Suppressor macrophage treated with lipopolysaccharide for 4 hours (primary cell): ENCODE measurements at regions not wholly inside any gene's neighbourhood (a gene's known extent, or its start where the extent isn't known, plus 50 kb on each side); places are given as distances from the start of the nearest gene placed in this dataset.
"Not testable (repeated sequence)": the region's sequence is repeated elsewhere in the genome, so short reads cannot be mapped to it uniquely, and the experiment has no call there.

ENCODE experiments used
- DNase-seq: peaks from one replicate; pipeline ENCODE4 v3.0.0-alpha.2; 2020

GRCh38 chr10:43992816-43993215 is 344.1 kb upstream of the ZNF32 start:
- DNase-seq, result not testable (repeated sequence)

DNA sequence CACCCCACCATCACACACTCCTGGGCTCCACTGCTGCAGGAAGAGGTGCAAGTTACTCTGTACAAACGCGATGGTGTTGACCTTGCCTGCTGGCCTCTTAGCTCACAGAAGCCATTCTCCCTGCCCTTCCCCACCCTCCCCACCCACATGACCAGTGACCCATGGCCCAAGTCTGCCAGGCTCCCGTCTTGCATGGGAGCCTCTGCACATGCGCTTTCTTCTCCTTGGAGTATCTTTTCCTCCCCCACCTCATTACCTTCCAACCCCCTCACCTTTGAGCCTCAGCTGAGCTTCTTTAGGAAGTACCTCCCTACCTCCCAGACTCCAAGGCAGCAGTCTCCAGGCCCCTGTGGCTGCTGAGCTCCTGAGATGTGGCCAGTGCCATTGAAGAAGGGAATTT is 337.7 kb upstream of the ZNF32 start:
- DNase-seq, result no peak

DNA sequence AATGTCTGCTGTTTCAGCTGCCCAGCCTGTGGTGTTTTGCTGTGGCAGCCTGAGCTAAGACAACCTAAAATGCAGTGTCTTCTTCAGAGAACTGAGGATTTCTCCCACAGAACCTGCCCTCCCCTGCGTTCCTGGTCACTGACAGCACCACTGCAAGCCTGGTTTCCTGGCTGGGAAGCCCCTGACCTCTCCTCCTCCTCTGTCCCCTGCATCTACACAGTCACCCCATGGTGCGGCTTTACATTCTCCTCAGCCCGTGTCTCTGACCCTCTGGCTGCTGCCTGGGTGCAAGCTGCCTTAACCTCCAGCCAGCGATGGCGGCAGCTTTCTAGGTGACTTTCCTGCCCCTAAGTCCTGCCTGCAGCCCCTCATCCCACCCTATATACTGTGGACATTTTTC is 337.3 kb upstream of the ZNF32 start:
- DNase-seq, result no peak

DNA sequence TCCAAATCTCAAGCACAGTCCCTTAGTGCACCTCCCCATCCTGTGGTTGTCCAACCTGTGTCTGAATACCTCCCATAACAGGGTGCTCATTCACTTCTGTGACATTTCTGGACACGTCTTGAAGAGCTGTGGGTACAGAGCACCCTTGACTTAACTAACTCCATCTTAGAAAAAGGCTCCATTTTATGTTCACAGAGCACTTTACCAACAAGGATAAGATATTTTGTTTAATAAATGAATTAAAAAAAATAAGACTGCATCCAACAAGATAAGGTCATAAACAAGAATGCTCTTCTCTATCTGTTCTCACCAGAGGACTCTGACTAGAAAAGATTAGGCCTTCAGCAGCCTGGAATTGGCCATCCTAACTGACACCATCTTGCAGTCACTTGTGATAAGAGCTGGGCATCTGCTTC is 335.2 kb upstream of the ZNF32 start:
- DNase-seq, result no peak

DNA sequence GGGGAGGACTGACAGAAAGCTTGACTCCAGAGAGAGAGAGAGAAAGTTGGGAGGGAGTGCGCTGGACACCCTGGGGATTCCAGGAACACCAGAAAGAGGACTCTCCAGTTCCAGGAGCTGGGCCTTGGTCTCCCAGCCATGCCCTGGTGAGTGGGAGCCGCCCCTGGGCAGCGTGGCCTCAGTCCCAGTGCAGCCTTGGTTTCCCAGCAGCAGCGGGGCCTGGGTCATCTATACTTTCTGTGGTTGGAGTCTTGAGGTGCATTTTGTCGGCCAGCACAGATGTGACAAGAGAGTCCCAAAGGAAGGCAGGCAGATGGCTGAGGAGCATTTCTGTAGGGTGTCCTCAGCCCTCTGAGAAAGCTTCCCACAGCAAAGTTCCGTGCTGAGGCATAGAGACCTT is 334.7 kb upstream of the ZNF32 start:
- no peak for DNase-seq

DNA sequence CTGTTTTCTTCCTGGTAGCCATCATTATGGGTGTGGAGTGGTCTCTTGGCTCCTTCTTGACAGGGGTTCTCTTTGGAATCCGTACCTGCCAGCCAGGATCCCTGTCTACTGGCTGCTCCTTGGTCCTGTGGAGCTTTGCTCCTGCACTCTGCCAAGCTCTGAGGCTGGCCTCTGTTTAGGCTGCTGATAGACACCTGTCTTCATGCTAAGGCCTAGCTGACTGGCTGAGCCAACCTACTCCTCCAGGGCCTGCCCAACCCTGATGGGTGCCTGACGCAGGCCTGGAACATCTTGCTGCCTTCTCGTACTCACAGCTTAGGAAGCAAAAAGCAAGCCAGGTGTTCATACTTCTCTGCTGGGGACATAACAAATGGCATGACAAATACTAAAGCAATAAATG is 333.6 kb upstream of the ZNF32 start:
- DNase-seq, result no peak

DNA sequence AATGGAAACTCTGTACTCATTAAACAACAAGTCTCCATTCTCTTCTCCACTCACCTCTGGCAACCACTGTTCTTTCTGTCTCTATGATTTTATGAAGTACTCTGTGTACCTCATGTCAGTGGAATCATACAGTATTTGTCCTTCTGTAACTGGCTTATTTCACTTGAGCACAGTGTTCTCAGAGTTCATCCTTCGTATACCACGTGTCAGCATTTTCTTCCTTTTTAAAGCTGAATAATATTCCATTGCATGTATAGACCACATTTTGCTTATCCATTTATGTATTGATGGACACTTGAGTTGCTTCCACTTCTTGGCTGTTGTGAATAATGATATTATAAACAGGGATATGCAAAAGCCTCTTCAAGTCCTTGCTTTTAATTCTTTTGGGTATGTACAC is 333.0 kb upstream of the ZNF32 start:
- no peak for DNase-seq

GRCh38 chr10:43981232-43981631 is 332.6 kb upstream of the ZNF32 start:
- peak; percentile 79 for DNase-seq

DNA sequence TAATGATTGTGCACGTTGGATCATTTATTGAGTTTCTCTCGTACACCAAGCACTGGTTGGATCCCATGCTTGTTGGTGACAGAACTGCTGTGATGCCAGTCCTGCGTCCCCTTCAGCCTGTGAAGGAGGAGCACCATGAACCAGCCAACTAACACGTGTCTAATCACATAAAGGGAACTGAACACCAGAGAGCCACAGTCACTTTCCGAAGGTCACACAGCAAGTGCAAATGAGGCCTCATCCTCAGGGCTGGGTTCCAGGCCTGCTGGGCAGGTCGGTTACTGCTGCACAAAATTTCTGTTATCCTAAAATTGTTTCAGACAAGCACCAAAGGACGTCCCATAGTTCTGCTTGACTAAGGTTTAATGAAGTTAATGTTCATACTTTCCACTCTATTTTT is 332.0 kb upstream of the ZNF32 start:
- no peak for DNase-seq

DNA sequence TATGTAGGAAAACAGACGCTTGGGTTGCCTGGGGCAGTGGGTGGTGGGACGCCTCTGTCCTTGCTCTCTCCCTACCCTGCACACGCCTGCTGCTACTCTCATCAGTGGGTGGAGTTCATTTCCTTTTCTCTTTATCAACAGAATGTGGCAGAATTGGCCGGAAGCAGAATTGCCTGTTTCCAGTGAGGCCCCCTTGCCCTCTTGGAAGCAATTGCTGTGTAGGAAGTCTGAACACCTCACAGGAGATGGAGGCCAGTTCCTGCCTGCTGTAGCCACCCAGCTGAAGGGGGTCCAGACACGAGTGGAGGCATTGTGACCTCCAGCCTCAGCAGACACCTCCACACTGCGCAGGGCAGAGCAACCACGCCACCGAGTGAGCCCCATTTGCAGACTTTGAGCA is 331.6 kb upstream of the ZNF32 start:
- DNase-seq, result no peak

- DNase-seq, result no peak
These were observed 330.9 kb upstream of the ZNF32 start for GRCh38 chr10:43979551-43979950.

DNA sequence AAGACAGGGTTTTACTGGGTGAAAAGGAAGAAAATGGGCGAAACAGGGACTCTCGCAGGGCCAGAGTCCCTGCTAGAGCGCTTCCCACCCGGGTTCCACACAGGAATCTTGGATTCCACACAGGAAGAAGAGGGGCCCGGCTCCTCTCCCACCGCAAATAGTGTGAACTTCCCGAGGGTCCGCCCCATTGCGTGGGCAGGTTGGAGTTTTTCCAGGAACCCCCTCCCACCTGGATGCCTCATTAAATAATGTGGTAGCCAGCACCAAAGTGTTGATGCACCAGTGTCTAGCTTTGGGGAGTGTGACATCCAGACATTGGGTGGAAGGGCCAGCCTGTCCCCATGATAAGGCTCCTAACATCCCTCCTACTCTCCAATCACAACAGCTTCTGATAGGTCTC is 330.3 kb upstream of the ZNF32 start:
- no peak for DNase-seq

GRCh38 chr10:43978091-43978490 is 329.4 kb upstream of the ZNF32 start:
- DNase-seq, result peak; percentile 23

- DNase-seq, result no peak
These were observed 327.6 kb upstream of the ZNF32 start for GRCh38 chr10:43976292-43976691.

DNA sequence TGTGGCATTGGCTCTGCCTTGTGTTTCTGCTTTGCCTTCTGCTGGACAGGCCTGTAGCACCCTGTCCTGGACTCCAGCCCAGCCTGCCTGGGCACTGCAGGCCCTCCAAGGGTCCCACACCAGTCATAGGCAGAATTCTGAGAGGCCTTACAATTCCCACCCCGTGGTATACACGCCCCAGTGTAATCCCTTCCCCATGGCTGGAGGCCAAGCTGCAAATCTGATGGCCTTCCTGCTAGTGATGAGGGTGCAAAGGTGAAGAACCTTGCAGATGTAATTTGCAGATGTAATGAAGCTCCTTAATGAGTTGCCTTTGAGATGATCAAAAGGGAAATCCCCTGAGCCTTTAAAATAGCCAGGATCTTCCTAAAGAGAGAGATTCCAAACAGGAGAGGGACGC is 325.1 kb upstream of the ZNF32 start:
- no peak for DNase-seq

- no peak for DNase-seq
These were observed 324.4 kb upstream of the ZNF32 start for GRCh38 chr10:43972976-43973647.

GRCh38 chr10:43971981-43972380 is 323.3 kb upstream of the ZNF32 start:
- no peak for DNase-seq

DNA sequence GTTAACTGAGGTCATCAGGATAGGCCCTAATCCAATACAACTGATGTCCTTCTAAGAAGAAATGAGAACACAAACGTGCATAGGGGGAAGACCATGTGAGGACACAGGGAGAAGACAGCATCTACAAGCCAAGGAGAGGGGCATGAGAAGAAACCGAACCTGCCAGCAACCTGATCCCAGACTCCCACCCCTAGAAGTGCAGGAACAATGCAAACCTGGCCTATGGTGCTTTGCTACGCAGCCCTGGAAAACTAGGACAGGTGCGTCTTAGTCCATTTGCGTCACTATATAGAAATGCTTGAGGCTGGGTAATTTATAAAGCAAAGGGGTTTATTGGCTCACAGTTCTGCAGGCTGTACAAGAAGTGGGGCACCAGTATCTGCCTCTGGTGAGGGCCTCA is 322.6 kb upstream of the ZNF32 start:
- no peak for DNase-seq

DNA sequence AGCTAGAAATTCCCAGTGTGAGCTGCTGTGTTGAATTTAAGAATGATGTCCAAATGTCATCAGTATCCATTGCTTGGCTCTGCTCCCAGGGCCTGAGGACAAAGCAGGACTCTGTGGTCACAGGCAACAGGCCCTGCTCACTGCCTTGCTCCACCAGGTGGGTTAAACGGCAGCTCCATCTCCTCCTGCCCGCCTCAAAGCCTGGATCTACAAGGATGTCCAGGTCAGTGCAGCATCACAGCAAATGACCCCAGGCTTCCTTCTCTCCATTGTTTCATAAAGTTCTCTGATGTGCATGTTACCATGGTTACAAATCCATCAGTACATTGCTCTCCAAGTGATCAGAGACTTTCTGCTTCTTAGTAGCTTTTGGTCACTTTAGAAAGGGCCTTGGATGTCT is 322.0 kb upstream of the ZNF32 start:
- DNase-seq, result no peak

- no peak for DNase-seq
These were observed 321.5 kb upstream of the ZNF32 start for GRCh38 chr10:43970018-43970698.

DNA sequence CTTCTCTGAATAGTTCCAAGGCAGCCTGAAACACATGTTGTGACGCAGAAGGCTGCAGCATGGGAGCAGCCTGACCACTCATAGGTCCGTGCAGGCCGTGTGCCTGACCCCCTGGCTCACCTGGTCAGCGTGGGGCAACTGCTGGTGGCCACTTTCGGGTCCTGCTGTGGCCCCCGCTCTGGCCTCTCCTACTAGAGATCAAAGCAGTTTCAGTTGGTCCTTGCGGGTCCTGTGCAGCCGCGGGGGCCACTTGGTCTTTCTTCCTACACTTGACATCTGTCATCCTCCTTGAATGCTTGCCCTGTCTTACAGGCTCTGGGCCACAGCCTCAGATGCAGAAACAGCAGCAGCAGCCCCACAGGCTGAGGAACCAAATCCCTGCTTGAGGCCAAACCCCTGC is 320.8 kb upstream of the ZNF32 start:
- no peak for DNase-seq

- DNase-seq, result no peak
These were observed 320.3 kb upstream of the ZNF32 start for GRCh38 chr10:43968961-43969360.

- DNase-seq, result no peak
These were observed 319.4 kb upstream of the ZNF32 start for GRCh38 chr10:43968076-43968475.

- DNase-seq, result no peak
These were observed 317.9 kb upstream of the ZNF32 start for GRCh38 chr10:43966571-43966965.
